Hepatocyte (in vitro differentiated cells): ENCODE measurements at regions not wholly inside any gene's neighbourhood (a gene's known extent, or its start where the extent isn't known, plus 50 kb on each side); places are given as distances from the start of the nearest gene placed in this dataset.

Source experiments
- EZH2phosphoT487 ChIP-seq: fragments of 200-600 bp; sonication (generic); IDR thresholded peaks from one replicate; pipeline ENCODE4 v1.6.1; 2018; ENCODE audit warnings: antibody characterized with exemption, mild to moderate bottlenecking, low read depth, moderate library complexity; ENCODE audit not compliant: unreplicated experiment, severe bottlenecking
- TF ChIP-seq, protein P1 (sequence below): fragments of 200-600 bp; sonication (generic); IDR thresholded peaks from 2 replicates; pipeline ENCODE4 v1.5.1; 2016; ENCODE audit warnings: antibody characterized with exemption, mild to moderate bottlenecking; ENCODE audit not compliant: poor library complexity

DNA sequence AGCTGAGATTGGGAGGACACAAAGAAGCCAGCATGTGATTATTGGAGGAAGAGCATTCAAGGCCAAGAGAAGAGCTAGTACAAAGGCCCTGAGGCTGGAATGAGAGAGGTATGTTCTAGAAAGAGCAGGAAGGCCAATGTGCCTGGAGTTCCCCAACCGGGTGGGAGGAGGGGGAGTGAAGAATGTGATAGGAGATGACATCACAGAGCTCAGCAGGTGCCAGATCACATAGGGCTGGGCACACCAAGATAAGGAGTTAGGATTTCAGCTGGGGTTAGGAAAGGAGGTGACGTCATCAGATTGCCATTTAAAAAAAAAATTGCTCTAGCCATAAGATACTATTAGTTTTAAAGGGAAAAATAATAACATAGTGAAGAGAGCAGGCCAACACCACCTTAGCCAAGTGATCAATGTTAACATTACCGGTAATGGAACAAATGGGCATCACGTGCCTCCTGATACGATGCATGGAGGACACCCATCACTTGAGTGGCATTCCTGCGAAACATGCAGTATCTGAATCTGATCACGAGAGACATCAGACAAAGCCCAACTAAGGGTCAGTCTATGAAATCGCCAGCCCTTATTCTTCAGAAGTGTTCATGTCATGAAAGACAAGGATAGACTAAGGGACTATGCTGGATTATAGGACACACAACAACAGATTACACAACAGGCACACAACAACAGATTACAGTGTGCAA lies 344.3 kb downstream of the BCOR start:
- TF ChIP-seq, protein P1, sequence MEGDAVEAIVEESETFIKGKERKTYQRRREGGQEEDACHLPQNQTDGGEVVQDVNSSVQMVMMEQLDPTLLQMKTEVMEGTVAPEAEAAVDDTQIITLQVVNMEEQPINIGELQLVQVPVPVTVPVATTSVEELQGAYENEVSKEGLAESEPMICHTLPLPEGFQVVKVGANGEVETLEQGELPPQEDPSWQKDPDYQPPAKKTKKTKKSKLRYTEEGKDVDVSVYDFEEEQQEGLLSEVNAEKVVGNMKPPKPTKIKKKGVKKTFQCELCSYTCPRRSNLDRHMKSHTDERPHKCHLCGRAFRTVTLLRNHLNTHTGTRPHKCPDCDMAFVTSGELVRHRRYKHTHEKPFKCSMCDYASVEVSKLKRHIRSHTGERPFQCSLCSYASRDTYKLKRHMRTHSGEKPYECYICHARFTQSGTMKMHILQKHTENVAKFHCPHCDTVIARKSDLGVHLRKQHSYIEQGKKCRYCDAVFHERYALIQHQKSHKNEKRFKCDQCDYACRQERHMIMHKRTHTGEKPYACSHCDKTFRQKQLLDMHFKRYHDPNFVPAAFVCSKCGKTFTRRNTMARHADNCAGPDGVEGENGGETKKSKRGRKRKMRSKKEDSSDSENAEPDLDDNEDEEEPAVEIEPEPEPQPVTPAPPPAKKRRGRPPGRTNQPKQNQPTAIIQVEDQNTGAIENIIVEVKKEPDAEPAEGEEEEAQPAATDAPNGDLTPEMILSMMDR: no peak
- no peak for TF ChIP-seq EZH2phosphoT487
